Testis (tissue), 2 donors: ENCODE measurements at regions not wholly inside any gene's neighbourhood (a gene's known extent, or its start where the extent isn't known, plus 50 kb on each side); places are given as distances from the start of the nearest gene placed in this dataset.

ENCODE experiments used
- DNase-seq: peaks from one replicate; pipeline ENCODE4 v3.0.0-alpha.2; 2019
- H3K27ac ChIP-seq, 2 donors: fragments of 200-600 bp; sonication (generic); one replicate each; pipeline ENCODE4 v1.5.1; 2019
- H3K27me3 ChIP-seq: fragments of 200-600 bp; sonication (generic); one replicate; pipeline ENCODE4 v1.5.1; 2019
- H3K36me3 ChIP-seq: fragments of 200-600 bp; sonication (generic); one replicate; pipeline ENCODE4 v1.5.1; 2017; ENCODE audit warnings: low read depth; ENCODE audit errors: missing control alignments
- H3K4me1 ChIP-seq: fragments of 200-600 bp; sonication (generic); one replicate; pipeline ENCODE4 v1.5.1; 2019
- H3K4me3 ChIP-seq, 2 donors: fragments of 200-600 bp; sonication (generic); one replicate each; pipeline ENCODE4 v1.5.1; 2017 to 2019
- H3K9me3 ChIP-seq: fragments of 200-600 bp; sonication (generic); one replicate; pipeline ENCODE4 v1.5.1; 2017
- CTCF ChIP-seq, 3 experiments: fragments of 450-650 bp in 2 of 3; fragments of 200-600 bp in 1 of 3; sonication (generic) in 1 of 3; IDR thresholded peaks; one replicate each; pipeline ENCODE4 v1.5.1; 2016 to 2019; ENCODE audit warnings: antibody characterized with exemption in 3 of 3, mild to moderate bottlenecking in 2 of 3, moderate library complexity in 1 of 3
- POLR2A ChIP-seq: fragments of 450-650 bp; IDR thresholded peaks from one replicate; pipeline ENCODE4 v1.6.1; 2017; ENCODE audit warnings: antibody characterized with exemption, mild to moderate bottlenecking, moderate library complexity
- WGBS, 2 donors: methylation state at CpG; one replicate each; pipeline ENCODE4 v1.1.5; 2018; 5-methylcytosine and 5-hydroxymethylcytosine counted together
- intact Hi-C: fragments of 100-400 bp; cut with DNase I; formaldehyde crosslinking; loops from one replicate; pipeline ENCODE4 v1.15.1; 2023; ENCODE audit warnings: low total_unique reads

DNA sequence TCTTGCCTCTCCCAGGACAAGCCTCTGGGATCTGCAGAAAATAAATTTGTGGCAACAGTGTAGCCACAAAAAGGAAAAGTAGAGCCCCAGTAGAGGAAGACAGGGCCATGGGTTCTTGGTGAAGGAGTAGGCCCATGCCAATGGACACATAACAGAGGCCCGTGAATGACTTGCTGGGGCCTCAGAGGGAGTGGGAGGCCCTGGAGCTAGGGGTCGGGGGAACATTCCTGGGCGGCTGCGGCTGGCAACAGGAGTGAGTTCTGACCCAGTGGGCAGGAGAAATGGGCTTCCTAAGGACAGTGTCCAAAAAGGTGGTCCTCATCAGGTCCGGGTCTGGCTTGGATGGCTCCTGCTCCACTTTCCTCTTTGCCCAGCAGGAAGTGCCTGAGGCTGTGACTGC lies 260.0 kb downstream of the CCSER2 start:
- no peaks in the 10 kb centered on the region for H3K9me3 ChIP-seq
- H3K4me1 ChIP-seq, result peaks cover 11% of the 10 kb centered on the region
- no peak overlapping the region for H3K4me3 ChIP-seq
- intact Hi-C loops, result no loop called here
- H3K36me3 ChIP-seq, result no peaks in the 10 kb centered on the region
- TF ChIP-seq POLR2A (no peak), CTCF (IDR thresholded peaks at IDR 0.05) (no peak)
- WGBS, 2 donors, result 62 to 81% methylated on average over 5 of the region's 5 CpGs
- no peak for DNase-seq
- no peak overlapping the region for H3K27ac ChIP-seq
- H3K27me3 ChIP-seq, result no peaks in the 10 kb centered on the region

DNA sequence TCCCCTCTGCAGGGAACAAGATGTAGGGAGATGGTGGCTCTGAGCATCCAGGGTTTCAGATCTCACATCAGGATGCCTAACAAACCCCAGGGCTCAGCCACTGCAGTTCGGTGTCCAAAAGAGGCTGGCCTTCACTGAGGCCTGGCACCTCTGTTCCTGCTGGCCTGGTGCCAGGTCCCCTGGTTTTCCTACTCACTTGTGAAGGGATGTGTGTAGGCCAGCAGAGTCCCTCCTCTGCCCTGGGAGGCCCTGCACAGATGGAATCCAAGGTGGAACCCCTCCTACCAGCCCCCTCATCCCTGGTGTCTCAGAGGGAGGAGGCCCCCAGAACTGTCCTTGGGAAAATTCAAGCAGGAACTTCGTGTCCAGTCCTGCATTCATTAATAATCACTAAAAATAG lies 260.6 kb downstream of the CCSER2 start:
- H3K27ac ChIP-seq, result no peak overlapping the region
- WGBS, 2 donors, result 33 to 50% methylated on average over 1 to 2 of the region's 2 CpGs
- intact Hi-C loops, result no loop called here
- TF ChIP-seq CTCF (IDR thresholded peaks at IDR 0.05), result no peak
- TF ChIP-seq POLR2A, result no peak
- no peak overlapping the region for H3K4me3 ChIP-seq
- H3K36me3 ChIP-seq, result no peaks in the 10 kb centered on the region
- H3K27me3 ChIP-seq, result no peaks in the 10 kb centered on the region
- H3K9me3 ChIP-seq, result no peaks in the 10 kb centered on the region
- peaks cover 11% of the 10 kb centered on the region for H3K4me1 ChIP-seq
- no peak for DNase-seq

GRCh38 chr10:84589526-84590205 lies 261.3 kb downstream of the CCSER2 start:
- DNase-seq, result no peak
- no peak overlapping the region for H3K27ac ChIP-seq
- H3K36me3 ChIP-seq, result no peaks in the 10 kb centered on the region
- H3K4me3 ChIP-seq, result no peak overlapping the region
- WGBS, 2 donors, result 78 to 85% methylated on average over 4 of the region's 4 CpGs
- no peaks in the 10 kb centered on the region for H3K9me3 ChIP-seq
- intact Hi-C loops, result no loop called here
- TF ChIP-seq CTCF (IDR thresholded peaks at IDR 0.05) (no peak), POLR2A (no peak)
- peaks cover 11% of the 10 kb centered on the region for H3K4me1 ChIP-seq
- no peaks in the 10 kb centered on the region for H3K27me3 ChIP-seq

DNA sequence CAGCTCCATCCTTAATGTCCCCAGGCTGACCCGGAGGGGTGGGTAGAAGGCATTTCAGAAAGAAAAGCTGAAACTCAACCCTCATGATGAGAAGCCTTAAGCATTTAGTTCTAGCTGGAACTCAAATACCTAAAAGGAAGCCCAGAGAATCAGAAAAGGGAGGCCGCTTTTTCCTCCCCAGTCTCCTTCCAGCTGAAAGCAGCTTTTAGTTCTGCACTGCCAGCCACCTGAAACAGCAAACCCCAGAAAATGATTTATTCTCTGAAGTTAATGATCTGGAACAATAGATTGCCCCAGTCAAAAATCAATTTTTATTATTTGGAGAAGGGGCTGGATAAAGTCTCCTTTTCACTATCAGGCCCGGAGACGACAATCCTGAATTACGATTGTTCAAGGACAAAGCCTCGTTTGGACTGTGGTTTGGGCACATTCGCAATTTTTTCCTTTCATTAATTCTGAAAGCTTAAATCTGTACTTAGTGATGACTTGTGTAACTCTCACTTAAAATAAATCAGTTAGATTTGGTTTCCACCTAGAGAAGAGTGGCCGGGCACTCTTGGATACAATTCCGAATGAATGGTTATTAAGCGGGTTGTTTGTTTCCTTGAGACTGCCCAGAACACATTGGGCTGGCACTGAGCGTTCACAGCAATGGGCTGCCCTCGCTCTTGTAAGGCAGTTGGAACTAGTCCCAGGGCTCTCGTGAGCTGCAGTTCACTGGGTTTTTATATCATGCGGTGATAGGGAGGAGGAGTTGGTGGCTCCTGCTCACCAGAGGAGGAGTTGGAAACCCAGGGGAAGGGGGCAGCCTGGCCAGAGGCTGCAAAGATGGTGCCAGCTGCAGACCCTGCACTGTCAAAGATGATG lies 262.2 kb downstream of the CCSER2 start:
- intact Hi-C loops, result no loop called here
- 38 to 61% methylated on average over 14 of the region's 14 CpGs for WGBS, 2 donors
- Histone ChIP-seq H3K4me3 (no peak overlapping the region), H3K4me1 (peaks cover 11% of the 10 kb centered on the region), H3K27me3 (no peaks in the 10 kb centered on the region), H3K36me3 (no peaks in the 10 kb centered on the region), H3K27ac (no peak overlapping the region), H3K9me3 (no peaks in the 10 kb centered on the region)
- DNase-seq, result peak; percentile 78
- TF ChIP-seq CTCF (IDR thresholded peaks at IDR 0.05) (no peak), POLR2A (no peak)
